DMS114 treated with DMSO at 0.1 percent for 48 hours (cell line): ENCODE measurements at regions not wholly inside any gene's neighbourhood (a gene's known extent, or its start where the extent isn't known, plus 50 kb on each side); places are given as distances from the start of the nearest gene placed in this dataset.

Source experiments
- DNase-seq: peaks from one replicate; lab custom pipeline; 2025; ENCODE audit not compliant: unreplicated experiment; lab: John Stamatoyannopoulos, UW

- DNase-seq: no peak
These were observed 166.7 kb downstream of the CDH26 start for GRCh38 chr20:60124776-60125381.

DNA sequence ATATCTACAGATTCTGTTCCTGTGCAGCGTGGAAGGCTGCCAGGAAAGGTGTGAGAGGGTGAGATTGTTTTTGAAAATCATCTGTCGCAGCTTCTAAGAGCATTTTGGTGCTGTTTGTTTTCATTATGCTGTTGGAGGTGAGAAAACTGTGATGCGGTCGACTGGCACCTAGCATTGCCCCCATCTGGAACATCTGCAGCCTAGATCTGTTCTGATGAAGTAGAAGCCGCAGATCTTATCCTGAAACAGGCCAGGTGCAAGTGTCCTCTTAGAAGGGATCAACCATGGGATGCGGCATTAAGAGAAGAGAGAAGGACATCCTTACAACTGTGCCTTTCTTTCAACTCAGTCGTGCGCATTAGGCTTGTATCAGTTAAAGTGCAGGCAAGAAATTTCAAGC lies 167.3 kb downstream of the CDH26 start:
- DNase-seq: no peak

DNA sequence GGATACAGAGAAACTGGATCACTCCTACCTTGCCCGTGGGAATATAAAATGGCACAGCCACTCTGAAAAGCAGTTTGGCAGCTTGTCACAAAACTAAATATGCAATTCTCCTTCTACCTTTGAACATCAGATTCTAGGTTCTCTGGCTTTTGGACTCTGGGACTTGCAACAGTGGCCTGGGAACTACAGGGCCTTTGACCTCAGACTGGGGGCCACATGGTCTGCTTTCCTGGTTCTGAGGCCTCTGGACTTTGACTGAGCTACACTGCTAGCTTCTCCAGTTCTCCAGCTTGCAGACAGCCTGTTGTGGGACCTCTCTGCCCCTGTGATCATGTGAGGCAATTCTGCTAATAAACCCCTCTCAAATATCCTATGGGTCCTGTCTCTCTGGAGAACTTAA lies 168.8 kb downstream of the CDH26 start:
- no peak for DNase-seq

DNA sequence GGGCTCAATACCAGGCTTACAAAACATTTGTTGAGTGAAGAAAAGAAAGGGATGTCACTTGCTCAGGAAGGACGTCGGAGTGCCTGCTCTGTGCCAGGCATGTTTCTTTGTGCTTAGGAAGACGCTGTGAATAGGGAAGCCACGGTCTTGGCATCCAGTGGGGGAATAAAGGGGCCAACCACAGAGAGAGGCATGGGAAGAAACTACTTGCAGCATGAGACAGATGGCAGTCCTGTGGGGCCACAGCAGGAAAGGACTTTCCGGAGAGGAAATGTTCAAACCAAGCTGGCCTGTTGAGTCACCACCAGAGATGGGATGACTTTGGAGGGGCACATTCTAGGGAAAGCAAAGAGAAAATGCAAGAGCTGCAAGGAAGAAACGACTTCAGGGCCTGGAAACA lies 173.2 kb downstream of the CDH26 start:
- DNase-seq: no peak

DNA sequence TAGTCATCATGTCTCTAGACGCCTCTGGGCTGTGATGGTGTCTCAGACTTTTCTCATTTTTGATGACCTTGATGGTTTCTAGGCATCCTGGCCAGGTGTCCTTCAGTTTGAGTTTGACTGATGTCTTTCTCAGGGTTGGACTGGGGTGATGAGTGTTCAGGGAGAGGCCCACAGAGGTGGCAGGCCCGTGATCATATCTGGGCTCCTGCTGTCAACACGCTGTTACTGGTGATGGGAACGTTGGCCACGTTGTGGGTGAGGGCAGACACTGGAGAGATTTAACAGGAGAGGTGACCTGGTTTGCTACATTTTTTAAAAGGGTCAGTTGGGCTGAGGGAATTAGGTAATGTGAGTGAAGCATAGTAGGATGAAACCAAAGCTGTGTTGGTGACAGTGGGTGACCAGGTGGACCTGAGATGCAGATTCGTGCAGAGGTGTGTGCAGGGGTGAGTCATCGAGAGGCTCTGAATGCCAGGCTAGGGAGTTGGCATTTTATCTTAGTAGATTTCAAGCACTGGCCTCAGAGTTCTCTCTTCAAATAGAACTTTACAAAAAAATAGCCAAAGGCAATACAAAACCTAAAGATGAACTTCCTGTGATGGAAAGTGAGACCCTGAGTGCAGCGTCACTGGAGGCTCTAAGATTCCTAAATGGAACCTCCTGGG lies 174.1 kb downstream of the CDH26 start:
- DNase-seq: no peak

DNA sequence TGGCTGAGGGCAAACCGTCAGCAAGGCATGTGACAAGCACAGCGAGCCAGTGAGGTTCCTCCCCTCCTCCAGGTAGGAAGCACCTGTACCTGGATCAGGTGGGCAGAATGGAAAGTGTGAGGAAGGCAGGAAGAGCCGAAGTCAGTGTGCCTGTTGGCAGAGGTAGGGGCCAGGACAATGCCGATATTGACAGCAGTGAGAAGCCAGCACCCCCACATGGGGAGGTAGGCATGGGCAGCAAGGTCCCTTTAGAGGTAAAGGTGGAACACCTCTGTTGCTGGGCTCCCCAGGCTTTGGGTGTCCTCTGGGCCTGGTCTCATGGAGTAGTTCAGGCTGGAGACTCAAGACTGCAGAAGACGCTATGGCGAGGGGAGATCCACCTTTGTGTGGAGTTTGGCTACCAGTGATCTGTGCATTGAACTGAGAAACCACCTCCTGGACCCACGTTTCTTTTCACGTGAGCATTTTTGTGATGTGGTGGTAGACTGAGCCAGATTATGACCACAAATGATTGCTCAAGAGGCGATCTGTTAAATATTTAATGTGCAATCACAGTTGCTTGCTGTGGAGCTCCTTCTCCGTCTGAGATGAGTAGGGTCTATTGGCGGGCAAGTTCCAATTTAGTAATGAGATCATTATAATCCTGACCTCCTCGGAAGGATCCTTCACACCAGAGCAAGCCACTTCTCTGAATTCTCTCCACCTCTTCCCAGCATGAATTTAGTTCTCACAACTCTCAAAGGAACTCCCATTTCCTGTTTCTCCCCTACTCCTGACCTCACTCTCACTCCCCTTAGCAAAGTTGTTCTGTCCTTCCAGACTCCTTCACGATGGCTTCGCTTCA lies 174.8 kb downstream of the CDH26 start:
- DNase-seq: no peak

- no peak for DNase-seq
These were observed 177.1 kb downstream of the CDH26 start for GRCh38 chr20:60135276-60135675.

DNA sequence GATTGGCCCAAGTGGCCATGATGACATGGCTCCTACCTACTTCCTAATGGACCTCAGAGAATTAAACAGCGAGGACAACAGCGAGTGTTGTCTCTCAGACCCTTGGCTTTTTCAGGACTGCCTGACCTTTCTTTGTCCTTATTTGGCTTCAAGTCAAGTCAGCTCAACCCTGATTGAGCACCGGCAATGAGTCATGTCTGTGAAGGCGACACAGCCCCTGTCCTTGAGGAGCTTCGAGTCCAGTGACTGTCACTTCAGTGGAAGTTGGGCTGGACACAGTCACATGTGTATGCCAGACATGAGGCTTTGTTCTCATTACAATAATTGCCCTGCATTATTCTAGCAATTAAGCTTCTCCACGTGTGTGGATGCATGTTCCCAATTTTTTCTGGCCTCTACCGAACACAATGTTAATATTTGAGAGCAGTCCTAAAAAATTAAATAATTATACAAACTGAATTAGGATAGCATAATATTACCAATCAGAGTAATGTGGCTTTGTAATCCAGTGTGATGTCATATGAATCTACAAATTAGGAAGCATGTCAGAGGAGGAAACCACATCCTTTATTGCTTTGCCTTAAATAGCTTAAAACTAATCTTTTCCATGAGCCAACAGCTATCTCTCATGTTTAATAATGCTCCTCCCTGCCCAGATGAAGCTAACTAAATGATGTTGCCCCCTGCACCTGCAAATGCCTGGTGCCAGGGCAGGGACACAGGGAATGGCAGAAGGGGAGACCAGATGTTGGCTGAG lies 178.6 kb downstream of the CDH26 start:
- no peak for DNase-seq

DNA sequence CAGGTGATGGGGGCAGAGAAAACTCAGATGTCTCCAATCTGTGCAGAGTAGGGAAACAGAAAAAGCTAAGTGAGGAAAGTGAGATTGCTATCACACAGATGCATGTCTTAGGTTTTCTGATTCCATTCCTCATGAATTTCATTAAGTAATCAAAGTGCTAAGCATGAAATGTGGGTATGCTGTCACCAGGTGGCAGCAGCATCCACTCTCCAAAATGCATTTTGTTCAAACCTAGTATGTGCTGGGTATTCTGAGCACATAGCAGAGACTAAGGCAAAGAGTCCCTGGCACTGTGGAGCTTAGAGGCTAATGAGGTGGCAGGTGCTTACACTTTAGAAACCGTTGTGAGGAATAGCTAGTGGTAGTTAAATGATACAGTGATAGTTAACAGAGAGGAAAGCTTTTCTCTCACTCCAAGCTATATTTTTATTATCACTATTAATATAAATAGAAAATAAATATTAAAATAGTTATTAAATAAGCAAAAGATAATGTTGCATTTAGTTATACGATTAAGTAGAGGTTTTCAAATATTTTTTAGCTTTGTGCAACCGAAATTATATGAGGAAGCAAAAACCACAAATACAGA lies 179.5 kb downstream of the CDH26 start:
- DNase-seq: no peak

DNA sequence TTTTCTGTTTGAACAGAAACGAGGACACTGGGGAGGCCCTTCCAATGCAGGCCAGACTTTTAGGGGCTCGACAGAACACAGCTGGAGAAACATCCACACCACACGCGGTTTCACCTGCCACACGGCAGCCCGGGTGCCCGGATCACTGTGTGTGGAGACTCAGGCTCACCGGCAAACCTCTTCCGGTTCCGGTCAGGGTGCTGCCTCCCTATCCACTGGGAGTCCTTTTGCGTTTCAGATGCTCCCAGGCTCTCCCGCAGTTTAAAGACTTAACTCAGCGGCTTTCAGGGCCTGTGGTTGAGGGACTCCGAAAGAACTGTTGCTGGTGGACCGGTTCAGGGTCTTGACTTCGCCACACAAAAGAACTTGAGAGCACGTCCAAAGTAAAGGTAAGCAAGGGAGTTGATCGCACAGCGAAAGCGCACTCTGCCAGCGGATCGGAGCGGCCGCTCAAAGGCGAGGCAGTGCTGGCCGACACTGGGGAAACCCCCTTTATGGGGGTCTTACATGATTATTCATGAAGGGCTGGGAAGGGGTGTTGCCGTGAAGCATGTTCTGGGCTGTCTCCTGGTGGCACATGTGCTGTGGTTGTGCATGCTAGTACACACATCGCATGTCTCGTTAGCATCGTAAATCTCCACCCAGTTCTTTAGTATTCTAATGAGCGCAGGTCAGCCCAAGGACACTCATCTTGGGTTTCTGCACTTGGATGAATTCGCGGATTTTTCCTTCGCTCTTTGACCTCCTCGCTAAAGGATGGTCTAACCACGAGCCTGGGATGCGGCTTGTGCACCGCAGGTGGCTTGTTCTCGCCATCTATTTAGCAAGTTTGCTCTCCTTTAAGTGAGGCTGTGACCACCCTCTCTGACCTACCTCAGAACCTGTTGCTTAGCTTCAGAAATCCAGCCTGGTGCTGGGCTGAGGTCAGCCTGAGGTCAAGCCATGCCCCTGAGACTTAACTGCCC lies 180.3 kb downstream of the CDH26 start:
- no peak for DNase-seq

GRCh38 chr20:60139663-60140446 lies 181.6 kb downstream of the CDH26 start:
- no peak for DNase-seq

DNA sequence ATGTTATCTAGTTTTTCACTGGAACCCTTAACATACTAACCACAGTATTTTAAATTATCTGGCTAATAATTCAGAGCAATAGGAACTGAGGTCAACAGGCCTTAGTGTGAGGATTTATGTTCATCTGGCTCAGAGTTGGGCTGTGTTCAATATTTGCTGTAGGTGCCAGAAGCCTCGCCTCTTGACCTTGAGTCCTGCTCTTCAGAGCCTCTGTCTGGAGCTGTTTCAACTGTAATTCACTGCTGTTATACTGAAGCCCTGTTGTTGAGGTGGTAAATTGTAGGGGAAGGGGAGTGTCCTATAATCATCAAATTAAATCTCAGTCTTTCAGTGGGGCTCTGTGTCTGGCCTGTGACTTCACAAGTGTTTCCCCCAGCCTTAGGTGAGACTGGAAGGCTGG lies 184.4 kb downstream of the CDH26 start:
- no peak for DNase-seq

DNA sequence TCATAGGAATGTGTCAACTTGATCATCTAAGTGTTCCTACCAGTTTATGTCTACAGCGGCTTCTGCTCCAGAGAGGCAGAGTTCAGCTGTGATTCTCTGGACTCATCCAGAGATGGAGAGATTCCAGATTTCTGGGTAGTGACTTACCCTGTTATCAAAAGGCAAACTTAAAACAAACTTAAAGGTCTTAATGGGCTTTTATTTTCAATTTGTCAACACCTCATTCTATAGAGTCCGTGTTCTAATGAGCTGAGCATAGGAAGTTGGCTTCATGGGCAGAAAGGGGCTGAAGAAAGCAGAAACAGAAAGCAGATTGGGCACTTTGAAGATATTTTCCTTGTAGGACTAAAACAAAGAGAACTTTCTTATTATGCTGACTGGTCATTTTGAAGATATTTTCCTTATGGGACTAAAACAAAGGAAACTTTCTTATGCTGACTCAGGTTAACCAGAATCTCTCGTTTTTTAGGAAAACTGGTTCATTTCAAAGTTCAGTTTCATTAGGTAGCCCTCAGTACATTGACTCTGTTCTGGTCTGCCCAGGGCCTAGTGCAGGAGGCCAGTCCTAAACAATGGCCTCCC lies 185.1 kb downstream of the CDH26 start:
- DNase-seq: no peak

DNA sequence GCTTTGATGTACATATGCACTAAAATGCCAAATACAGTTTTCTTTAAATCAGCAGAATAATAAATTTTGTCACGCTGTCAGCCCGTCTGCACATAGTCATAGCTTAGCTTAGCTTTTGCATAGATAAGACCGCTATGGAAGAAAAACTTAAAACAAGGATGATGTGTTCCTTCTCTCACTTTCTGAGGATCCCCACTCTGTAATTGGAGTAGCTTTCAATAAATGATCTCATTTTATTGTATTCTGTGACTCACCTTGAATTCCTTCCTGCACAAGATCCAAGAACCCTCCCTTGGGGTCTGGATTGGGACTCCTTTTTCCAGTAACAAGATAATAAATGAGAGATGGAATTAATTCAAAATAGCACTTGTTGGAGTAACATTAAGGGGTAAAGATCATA lies 186.2 kb downstream of the CDH26 start:
- no peak for DNase-seq

DNA sequence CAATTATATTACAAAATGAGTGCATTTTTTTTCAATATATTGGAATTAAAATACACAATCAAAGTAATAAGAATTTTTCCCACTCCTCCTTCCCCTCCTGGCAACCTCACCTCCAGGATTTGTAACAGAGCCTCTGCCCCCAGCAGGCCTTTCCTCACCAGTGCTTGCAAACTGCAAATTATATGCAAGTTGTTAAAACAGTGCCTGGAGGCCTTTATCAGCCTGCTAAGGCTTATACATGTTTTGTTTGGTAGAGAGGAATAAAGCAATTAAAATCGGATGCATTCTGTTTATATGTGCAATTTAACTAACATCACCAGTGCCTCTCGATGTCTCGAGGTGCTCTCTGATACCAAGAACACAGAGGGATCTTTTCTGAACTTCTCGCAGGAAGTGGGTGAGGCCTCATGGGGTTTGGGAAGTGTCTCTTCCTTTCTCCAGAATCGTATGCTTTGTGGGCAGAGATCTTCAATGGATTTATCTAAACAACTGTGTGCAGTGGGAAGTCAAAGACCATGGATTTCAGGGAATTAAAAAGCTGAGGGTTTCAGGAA lies 186.8 kb downstream of the CDH26 start:
- no peak for DNase-seq

DNA sequence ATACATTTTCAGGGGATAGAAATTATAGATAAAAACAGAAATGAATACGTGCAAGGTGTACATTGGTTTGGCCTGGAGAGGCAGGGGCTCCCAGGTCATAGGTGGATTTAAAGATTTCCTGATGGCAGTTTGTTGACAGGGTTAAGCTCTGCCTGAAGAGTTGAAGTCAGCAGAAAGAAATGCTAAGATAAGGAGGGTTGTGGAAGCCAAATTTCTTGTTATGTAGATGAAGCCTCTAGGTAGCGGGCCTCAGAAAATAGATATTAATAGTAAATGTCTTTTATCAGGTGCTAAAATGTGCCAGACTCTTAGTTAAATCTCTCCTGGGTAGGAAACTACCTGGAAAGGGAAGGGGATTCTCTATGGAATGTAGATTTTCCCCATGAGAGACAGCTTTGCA lies 188.8 kb downstream of the CDH26 start:
- DNase-seq: no peak

GRCh38 chr20:60148885-60149284 lies 190.7 kb downstream of the CDH26 start:
- no peak for DNase-seq

- DNase-seq: no peak
These were observed 194.6 kb downstream of the CDH26 start for GRCh38 chr20:60152792-60153191.
